NCI-H1105 treated with DMSO at 0.1 percent for 48 hours (cell line): ENCODE measurements at regions not wholly inside any gene's neighbourhood (a gene's known extent, or its start where the extent isn't known, plus 50 kb on each side); places are given as distances from the start of the nearest gene placed in this dataset.

Source experiments
- DNase-seq: peaks from one replicate; lab custom pipeline; 2025; lab: John Stamatoyannopoulos, UW

DNA sequence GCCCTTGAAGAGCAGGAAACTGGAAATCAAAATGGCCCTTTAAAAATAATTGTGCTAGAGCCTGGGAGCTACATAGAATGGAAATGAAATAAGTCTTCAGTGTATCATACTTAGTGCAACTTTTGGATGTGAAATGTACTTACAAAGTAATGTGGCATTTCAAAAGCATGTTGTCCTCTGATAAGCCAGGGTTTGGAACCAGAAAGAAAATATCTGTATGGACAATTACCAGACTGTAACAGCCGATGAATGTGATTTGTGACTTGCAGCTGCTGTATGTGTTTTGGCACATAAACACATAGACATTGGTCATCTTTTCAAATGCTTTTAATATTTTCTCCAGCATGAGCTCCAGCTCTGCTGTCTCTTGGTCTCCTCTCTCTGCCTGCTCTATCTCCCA is 546.4 kb downstream of the OMA1 start:
- no peak for DNase-seq

DNA sequence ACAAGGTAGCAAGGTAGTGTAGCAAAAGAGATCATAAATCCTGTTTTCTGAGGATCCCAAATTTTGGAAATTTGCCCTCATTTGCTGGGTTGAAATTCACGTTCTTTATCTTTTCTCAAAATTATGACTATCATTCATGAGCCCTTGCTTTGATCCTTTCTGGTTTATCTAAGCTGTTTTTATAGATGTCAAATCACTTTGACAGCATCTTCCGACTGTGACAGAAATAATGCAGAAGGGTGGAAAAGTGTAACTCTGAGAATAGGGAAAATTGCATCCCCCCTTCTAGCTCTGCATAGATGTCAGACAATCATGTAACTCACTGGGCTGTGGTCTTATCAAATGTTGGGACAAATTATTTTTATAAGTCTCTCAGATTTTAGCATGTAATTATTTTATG is 550.1 kb downstream of the OMA1 start:
- DNase-seq: no peak

DNA sequence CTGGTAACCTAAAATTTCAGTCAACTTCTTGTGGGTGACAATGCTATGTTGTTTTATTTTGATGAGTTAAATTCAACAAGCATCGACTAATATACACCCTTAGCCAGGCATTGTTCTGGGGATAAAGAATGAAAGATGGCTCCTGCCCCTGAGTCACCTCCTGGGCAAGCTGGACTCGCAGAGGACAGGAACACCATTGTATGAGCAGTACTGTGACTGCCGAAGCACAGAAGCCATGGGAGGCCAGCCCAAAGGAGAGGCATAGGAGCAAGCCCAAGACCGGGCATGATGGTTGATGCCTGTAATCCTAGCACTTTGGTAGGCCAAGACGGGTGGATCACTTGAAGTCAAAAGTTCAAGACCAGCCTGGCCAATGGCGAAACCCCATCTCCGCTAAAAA is 555.2 kb downstream of the OMA1 start:
- no peak for DNase-seq

DNA sequence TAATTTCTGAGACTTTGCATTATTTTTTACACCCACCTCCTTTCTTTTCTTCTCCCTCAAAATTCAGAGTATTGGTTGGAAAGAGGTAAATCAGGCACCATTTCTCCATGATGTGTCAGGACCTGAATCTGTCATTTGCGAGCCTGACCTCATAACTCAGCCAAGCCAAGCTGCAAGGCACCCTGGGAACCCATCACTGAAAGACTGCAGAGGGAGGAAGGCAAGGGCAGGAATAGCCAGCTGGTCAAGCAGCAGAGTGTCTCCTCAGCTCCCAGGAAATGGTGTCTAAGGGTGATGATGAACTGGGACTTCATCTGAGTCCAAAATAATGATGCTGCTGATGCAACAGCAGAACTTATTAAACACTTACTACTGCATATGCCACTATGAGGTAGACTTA is 556.6 kb downstream of the OMA1 start:
- DNase-seq: no peak

DNA sequence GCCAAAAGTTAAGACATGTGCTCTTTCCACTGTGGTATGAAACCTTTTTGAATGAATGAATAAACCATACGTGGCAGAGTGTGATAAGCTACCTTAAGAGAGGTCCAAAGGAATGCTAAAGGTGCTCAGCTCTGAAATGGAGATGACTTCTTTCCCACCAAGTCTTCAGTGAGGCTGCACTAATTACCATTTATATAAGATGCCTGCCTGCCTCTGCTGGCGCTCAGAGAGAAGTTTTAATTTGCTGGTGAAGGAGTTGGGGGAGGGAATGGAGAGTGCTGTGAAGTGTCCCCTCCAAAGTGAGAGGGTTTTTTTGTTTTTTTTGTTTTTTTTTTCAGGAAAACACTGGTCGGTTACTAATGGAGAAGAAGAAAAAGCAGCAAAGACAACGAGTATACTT is 559.0 kb downstream of the OMA1 start:
- no peak for DNase-seq

DNA sequence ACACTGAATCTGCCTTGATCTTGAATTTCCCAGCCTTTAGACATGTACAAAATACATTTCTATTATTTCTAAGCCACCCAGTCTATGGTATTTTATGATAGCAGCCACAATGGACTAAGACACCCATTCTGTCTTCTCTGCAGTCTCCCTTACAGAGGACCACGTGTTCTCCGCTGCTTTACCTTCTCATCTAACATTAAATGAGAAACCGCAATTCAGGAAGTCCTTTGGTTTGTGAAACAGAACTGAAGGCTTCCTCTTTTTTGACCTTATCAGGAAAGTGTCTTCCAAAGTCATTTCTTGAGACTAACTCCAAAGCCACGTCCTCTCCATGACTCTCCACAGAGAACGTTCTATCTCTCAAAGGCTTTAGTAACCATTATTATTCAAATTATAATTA is 560.1 kb downstream of the OMA1 start:
- DNase-seq: no peak

DNA sequence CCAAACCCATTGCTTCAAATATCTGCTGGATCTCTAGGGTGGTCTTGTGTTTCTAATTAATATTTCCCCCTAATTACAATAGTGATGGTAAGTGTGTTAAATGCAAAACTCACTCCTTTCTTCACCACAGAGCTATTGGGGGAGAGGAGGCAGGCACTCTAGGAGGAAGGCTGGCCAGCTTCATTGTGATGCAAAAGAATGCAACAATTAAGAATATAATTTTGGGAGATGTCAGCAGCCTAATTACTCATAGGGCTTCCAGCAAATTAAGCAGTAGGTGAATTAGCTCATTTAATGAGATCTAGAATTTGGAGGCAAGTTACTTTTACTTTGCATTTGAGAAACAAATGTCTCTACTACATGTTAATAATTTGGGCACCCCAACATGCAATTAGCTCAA is 560.4 kb upstream of the DAB1 start:
- DNase-seq: no peak

DNA sequence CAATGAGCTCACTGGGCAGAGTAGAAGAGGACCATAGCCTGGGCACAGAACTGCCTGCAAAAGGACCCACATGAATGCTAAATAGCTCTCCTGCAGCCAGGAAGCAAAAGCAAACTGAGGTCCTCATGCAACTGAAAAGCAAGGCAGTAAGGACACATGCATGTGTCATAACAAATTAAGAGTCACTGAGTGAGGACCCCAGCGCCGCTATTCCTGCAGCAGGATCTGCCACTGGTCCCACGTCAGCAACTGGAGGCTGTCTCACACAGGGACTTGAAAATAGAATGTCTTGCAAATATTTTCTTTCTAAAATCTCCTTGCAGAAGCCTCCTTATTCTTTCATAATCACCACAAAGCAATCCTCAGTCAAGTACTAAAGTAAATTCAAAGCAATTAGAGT is 559.6 kb upstream of the DAB1 start:
- DNase-seq: no peak

DNA sequence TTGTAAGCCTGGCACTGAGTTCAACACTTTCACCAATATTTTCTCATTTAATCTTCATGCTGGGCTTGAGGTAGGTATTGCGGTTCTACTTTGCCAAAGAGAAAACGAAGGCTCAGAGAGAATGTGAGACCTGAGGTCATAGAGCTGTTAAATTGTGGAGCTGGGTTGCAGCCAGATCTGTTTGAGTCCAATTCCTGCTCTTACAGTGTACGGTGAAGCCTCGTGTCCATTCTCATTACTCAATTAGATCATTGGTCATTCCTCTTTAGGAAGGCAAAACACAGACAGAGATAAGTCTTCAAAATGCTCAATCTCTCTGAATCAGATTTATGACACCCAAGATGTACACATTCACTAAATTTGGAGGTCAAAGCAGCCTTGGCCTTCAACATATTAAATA is 559.0 kb upstream of the DAB1 start:
- DNase-seq: no peak

DNA sequence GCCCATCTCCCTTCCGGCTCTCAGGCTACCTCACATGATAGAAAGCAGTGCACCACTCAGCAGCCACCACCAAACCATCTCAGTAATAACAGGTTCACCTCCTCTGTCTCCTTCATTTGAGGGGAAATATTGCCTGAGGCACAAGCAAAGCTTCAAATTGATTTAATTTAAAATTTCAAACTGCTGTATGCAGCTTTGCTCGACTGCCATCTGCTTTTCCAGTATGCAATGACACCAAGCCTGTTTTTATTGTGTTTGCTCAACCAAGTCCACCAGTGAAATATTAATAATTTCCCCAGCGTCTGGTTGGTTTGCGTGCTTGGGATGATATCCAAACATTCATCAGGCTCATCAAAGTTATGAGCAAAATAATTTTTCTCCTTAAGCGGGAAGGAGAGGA is 552.4 kb upstream of the DAB1 start:
- no peak for DNase-seq

DNA sequence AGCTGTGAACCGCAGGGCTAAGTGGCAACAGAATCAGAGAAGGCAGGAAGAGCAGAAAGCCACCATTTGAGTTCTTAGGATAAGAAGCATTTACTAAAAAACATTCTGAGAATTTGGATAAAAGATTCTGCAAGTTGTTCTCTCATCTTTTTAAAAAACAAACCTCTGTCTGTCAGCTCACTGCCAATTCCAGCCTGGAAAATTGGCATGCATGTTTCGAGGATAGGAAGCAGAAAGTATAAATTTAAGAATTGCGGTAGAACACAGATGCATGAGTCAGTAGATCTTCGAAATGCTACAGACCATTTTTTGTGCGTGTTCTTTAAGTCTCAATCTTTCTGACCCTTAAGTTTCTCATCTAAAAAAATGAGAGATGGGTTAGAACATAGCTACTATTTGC is 544.5 kb upstream of the DAB1 start:
- DNase-seq: no peak

DNA sequence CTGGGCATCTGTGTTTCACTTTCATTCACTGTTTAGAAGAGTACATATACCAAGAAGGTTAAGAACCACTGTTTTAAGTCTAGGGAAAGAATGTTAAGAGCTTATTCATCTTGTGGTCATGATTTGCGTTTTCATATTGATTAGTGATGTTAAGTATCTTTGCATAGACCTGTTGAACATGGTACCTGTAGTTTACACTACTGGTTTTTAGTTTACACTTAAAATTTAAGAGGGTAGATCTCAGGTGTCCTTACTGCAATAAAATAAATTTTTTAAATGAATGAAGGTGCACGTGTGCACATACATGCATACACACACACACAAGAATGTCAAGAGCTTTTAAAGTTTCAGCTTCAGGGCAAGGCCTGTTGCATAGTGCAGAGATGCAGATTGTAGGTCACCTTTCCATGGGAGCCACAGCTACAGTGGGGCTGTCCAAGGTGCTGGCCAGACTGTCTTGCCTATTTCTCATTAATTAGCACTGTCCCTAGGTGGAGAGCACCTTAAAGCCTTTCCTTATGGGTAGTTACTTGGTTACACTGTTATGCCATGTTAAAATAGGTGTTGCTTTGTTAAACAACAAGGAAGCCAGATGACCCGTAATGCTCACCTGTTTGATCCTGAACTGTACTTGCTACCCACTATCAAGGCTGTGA is 543.0 kb upstream of the DAB1 start:
- no peak for DNase-seq

DNA sequence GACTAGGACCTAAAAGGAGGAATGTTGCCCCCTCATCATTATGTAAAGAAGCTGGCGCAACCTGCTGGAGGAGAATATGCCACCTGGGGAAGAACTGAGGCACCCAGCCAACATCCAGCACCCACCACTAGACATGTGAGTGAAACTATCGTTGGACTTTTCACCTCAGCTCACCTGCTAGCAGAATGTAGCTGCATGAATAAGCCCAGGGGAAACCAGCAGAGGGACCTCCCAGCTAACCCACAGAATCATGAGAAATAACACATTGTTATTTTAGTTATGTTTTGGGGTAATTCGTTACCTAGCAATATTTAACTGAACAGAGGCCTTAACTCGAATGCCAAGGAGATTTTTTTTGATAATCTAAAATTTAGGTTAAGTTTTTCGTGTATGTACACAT is 542.5 kb upstream of the DAB1 start:
- DNase-seq: no peak

DNA sequence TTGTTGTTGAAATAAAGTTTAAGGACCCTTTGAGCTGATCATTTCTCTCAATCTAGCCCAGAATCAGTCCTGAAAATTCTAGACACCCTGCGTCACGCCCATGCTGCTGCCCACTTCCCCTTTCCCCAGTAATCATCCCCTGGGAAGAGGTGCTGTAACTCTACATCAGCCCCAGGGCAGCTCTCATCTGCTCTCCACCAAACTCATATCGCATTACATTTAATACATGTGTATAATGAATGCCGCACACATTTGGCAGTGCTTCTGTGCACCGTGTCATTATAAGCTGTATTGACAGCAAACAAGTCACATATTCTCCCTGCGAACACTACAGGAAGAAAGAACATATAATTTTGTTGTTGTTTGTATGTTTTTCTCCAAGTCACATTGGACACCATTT is 539.7 kb upstream of the DAB1 start:
- peak; percentile 79 for DNase-seq

DNA sequence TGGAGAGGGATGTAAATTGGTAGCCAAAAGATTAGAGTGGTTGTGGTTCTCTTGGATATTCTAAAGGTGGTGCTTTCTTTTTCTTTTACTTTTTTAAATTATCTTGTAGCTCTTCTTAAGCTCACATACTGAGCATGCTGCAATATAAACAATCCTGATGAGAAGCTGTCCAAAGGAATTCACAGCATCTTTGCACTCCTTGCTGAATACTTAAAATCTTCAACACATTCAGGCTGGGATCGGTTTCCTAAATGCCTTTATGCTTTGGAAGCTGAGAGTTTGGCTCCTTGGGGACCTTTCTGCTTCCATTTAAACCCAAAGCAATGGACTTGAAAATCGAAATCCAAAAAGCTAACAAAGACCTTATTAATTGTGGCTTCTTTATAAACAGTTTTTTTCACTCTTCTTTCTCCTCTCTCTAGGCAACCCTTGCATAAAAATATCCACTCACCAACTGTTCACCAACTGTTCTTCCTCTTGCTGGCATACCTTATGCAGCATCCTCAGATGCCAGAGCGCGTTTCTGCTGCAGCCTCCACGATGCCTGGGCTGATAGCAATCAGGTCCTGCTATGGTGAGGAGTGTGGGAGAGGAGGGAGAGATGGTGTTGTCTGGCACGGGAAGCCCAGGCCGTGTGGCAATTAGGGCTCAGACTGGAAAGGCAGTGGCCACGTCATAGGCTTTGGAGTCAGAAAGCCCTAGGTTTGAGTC is 535.8 kb upstream of the DAB1 start:
- no peak for DNase-seq

DNA sequence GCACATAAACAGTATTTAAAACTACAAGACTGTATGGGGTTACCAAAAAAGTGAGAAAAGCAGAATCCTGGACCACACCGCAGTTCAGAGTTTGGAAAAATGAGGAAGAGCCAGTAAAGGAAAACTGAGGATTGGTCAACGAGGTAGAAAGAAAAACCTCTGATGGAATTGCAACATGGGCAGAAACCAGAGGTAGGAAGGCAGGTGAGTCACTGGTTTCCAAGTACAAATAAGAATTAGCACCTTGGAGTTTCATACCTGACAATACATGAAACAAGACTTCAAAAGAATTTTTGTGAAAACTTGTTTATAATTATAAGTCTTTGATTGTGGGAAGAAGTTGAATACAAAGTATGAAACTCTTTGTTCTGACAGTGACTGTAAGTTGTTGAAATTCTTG is 533.7 kb upstream of the DAB1 start:
- no peak for DNase-seq

DNA sequence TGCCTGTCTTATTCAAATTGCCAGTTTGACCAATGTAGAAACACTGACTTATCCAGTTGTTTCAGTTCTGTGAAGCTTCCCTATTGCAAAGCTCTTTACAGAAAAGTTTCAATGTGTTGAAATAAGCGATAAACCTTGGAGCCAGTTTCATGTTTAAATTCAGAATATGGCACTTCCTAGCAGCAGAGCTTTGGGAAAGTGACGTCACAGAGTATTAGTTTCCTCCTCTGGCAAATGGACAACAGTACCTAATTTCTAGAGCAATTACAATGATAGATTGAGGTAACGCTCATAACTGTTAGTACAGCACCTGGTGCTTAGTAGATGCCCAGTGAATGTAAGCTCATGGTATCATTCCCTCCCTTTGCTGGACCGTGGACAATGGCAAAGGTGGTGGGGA is 527.5 kb upstream of the DAB1 start:
- DNase-seq: no peak

DNA sequence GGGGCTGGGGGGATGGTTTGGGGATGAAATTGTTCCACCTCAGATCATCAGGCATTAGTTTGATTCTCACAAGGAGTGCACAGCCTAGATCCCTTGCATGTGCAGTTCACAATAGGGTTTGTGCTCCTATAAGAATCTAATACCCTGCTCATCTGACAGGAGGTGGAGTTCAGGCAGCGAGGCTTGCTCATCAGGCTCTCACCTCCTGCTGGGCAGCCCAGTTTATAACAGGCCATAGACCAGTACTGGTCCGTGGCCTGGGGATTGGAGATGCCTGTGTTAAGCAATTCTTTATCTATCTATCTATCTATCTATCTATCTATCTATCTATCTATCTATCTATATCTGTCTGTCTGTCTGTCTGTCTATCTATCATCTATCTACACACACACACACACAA is 525.3 kb upstream of the DAB1 start:
- DNase-seq: no peak

DNA sequence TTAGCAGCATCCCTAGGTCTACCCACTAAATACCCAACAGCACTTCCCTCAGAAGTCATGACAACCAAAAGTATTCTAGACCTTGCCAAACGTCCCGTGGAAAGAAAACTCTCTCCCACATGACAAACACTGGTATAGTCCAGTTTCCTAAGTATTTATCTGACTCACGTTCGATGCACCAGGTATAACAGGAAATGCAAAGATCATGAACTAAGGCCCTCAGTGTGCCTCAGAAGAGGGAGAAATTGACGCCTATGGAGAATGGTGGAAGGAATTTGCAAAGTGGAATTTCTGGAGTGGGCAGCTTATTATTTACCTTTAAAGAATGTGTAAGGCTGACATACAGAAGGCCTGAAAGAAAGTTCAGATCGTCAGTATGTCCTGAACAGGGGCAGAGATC is 523.6 kb upstream of the DAB1 start:
- no peak for DNase-seq

DNA sequence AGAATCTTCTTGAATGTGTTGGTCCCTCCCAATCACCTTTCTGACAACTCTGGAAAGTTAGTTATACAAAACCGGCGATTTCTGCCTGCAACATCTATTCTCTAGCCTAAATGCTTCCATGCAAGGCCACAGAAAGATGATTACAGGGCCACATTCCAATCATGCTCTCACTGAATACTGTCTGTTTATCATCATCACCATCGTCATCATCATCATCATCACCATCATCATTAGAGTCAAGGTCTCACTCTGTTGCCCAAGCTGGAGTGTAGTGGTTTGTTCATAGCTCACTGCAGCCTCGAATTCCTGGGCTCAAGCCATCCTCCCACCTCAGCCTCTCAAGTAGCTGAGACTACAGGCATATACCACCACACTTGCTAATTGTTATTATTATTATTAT is 521.2 kb upstream of the DAB1 start:
- DNase-seq: no peak

DNA sequence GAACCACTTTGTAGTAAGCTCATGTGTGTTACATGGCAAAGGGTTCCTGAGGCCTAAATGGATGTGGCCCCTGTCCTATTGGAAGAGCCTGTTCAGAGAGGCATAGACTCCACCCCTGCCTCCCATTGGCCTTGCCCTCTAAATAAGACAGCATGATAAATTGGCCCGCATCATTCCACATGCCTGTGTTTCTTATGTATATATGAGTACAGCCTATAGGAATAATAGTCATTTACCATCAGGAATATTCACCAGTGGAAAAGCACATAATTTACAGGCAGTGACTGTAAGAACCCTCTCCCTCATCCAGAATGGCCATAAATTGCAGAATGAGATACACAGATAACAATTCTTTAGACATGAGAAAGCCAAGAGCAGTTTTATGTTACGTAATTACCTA is 519.5 kb upstream of the DAB1 start:
- DNase-seq: no peak

DNA sequence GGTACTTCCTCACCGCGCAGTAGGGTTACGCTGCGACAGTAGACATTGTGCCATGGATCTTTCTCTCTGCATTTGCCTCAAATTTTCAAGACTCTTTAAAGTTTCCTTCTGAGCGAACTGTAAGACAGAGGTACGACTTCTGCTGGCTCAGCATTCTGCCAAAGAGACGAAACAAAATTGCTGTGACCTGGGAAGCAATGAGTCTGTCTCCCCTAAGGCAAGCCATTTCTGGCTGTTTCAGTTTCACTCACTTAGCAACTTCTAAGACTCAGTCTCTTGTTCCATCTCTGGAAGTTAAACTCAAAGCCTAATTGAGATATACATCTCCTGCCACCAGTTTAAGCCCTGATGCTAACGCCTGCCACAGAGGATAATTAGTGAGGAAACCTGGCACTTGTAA is 510.9 kb upstream of the DAB1 start:
- DNase-seq: no peak

DNA sequence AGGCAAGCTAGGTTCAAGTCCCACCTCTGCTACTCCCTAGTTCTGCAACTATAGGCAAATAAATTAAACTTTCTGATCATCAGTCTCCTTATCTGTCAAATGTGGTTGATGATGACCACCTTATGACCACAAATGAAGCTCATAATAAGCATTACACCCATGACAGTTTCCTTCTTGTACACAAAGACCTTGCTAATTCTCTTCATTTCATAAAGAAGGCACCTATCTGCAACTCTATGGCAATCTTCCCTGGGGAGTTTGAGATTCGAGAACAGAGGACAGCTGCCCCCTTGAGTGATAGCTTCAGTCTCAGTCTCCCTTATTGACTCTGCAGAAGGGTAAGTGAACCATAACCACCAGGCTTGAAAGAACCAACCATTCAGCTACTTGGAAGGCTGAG is 503.1 kb upstream of the DAB1 start:
- DNase-seq: no peak

DNA sequence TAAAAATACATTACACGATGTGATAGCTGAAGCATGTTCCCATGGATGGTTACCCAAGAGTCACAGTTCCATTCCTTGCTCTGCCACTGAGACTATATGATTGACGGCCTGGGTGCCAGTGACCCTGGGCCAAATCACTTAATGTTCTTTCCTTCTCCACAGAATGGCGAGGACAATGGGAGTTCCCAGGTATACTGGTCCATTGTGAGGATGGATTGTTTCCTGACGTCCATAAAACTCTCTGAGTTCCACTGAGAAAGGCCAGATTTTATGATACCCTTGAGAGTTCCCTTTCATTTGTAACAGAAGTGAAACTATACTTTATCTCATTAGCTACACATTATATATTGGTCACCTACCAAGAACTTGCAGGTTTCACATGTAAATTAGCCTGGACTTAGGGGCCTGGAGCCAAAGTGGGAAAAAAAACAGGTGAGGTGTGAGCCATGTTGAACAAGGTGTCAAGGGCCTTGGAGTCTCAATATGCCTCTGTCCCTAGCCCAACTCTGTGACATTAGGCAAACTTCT is 502.2 kb upstream of the DAB1 start:
- no peak for DNase-seq
